ENCODE measurements at regions not wholly inside any gene's neighbourhood (a gene's known extent, or its start where the extent isn't known, plus 50 kb on each side); places are given as distances from the start of the nearest gene placed in this dataset.

DNA sequence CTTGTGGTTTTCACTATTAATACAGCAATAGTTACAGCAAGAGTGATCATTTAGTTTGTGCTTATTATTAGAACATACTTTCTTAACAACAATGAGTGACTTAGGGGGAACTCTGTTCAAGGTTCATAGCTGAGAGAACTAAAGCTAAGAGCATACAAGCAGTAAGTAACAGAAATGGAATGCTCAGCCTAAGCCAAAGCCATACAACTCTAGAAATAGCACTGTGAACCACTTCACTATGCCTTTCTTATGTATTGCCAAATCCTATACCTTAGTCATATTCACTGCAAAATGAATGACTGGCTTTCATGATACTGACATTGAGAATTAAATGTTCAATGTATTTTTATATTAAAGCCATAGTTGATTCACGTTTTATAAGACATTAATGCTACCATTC is 599.7 kb upstream of the SLITRK1 start:
- no peak for TF ChIP-seq EZH2 (IDR thresholded peaks at IDR 0.05; ENCODE audit: insufficient read depth, low read length)
- TF ChIP-seq, protein P1, sequence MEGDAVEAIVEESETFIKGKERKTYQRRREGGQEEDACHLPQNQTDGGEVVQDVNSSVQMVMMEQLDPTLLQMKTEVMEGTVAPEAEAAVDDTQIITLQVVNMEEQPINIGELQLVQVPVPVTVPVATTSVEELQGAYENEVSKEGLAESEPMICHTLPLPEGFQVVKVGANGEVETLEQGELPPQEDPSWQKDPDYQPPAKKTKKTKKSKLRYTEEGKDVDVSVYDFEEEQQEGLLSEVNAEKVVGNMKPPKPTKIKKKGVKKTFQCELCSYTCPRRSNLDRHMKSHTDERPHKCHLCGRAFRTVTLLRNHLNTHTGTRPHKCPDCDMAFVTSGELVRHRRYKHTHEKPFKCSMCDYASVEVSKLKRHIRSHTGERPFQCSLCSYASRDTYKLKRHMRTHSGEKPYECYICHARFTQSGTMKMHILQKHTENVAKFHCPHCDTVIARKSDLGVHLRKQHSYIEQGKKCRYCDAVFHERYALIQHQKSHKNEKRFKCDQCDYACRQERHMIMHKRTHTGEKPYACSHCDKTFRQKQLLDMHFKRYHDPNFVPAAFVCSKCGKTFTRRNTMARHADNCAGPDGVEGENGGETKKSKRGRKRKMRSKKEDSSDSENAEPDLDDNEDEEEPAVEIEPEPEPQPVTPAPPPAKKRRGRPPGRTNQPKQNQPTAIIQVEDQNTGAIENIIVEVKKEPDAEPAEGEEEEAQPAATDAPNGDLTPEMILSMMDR (IDR thresholded peaks at IDR 0.05; ENCODE audit: insufficient read depth, low read depth, low read length) = no peak

Data from astrocyte (in vitro differentiated cells and primary cell).